ENCODE measurements at regions not wholly inside any gene's neighbourhood (a gene's known extent, or its start where the extent isn't known, plus 50 kb on each side); places are given as distances from the start of the nearest gene placed in this dataset.

- no peak for TF ChIP-seq DMBX1 (CRISPR knock-in tag; IDR thresholded peaks at IDR 0.05; ENCODE audit: borderline replicate concordance)
- no peak for TF ChIP-seq HNRNPH1 (optimal IDR thresholded peaks at IDR 0.05; ENCODE audit: low read depth, low read length)
- TF ChIP-seq PYGO2 (tag; IDR thresholded peaks at IDR 0.05), result peak; percentile 99
- TF ChIP-seq NFIC (IDR thresholded peaks at IDR 0.05), result no peak
- TF ChIP-seq RERE (CRISPR knock-in tag; IDR thresholded peaks at IDR 0.05; ENCODE audit: borderline replicate concordance), result no peak
- no peak for TF ChIP-seq CREB5 (CRISPR knock-in tag; IDR thresholded peaks at IDR 0.05)
- TF ChIP-seq CEBPB (tag; IDR thresholded peaks at IDR 0.05), result no peak
- no peak for TF ChIP-seq SREBF1 (IDR thresholded peaks at IDR 0.05; ENCODE audit: borderline replicate concordance, low read depth, low read length)
- TF ChIP-seq ZNF133 (CRISPR knock-in tag; IDR thresholded peaks at IDR 0.05), result no peak
- no peak for TF ChIP-seq MAZ (CRISPR knock-in tag; conservative IDR thresholded peaks at IDR 0.05 in 1 of 2, IDR thresholded peaks at IDR 0.05 in 1 of 2)
- TF ChIP-seq PKNOX1 (IDR thresholded peaks at IDR 0.05), result peak; percentile 63; the same call in 1 of the 2 replicates
Measured at GRCh38 chr16:26969589-26970231, 97.0 kb upstream of the C16orf82 start (continued).
